Liver (tissue), 9 donors: ENCODE measurements at regions not wholly inside any gene's neighbourhood (a gene's known extent, or its start where the extent isn't known, plus 50 kb on each side); places are given as distances from the start of the nearest gene placed in this dataset. TPM values are rescaled to one million over a fixed set of nuclear protein-coding genes. Genes with fewer than 3 reads are reported as not detected.
A peak's percentile ranks its signal among the peaks of the same experiment; 100 is the strongest.

Experiments used
- DNase-seq: peaks from one replicate; pipeline ENCODE4 v3.0.0-alpha.2; 2017; ENCODE audit warnings: low spot score
- H3K27ac ChIP-seq, 2 donors: one replicate each; pipeline ENCODE4 v1.7.0; 2013; ENCODE audit warnings: inconsistent platforms in 2 of 2, low read length in 2 of 2, control low read depth in 1 of 2, low read depth in 1 of 2, mild to moderate bottlenecking in 1 of 2
- H3K27me3 ChIP-seq, 4 donors: one replicate each; pipeline versions ENCODE4 v1.6.1 to v1.7.0; 2013; ENCODE audit warnings: low read length in 3 of 4, inconsistent platforms in 1 of 4, mild to moderate bottlenecking in 1 of 4, moderate library complexity in 1 of 4; ENCODE audit not compliant: control insufficient read depth in 4 of 4, insufficient read depth in 4 of 4
- H3K36me3 ChIP-seq, 4 donors: one replicate each; pipeline versions ENCODE4 v1.6.1 to v1.7.0; 2013; ENCODE audit warnings: low read length in 3 of 4, mild to moderate bottlenecking in 3 of 4, low read depth in 1 of 4, moderate library complexity in 1 of 4; ENCODE audit not compliant: control insufficient read depth in 4 of 4, insufficient read depth in 3 of 4
- H3K4me1 ChIP-seq, 4 donors: one replicate each; pipeline versions ENCODE4 v1.6.1 to v1.7.0; 2013; ENCODE audit warnings: low read length in 3 of 4, mild to moderate bottlenecking in 3 of 4, moderate library complexity in 1 of 4; ENCODE audit not compliant: control insufficient read depth in 4 of 4, insufficient read depth in 4 of 4
- H3K4me3 ChIP-seq, 3 donors: one replicate each; pipeline versions ENCODE4 v1.6.1 to v1.7.0; 2013; ENCODE audit warnings: low read length in 3 of 3, control low read depth in 1 of 3, low read depth in 1 of 3, mild to moderate bottlenecking in 1 of 3
- H3K9ac ChIP-seq, 2 donors: one replicate each; pipeline ENCODE4 v1.7.0; 2013; ENCODE audit warnings: low read length in 2 of 2, mild to moderate bottlenecking in 2 of 2, moderate library complexity in 2 of 2, control low read depth in 1 of 2, low read depth in 1 of 2
- H3K9me3 ChIP-seq, 4 donors: one replicate each; pipeline versions ENCODE4 v1.6.1 to v1.7.0; 2013; ENCODE audit warnings: low read length in 3 of 4; ENCODE audit not compliant: control insufficient read depth in 4 of 4
- ATF3 ChIP-seq: IDR thresholded peaks from 2 replicates; pipeline ENCODE4 v1.6.1; 2016; ENCODE audit warnings: antibody characterized with exemption
- EGR1 ChIP-seq, 2 donors: IDR thresholded peaks; 2 replicates each; pipeline ENCODE4 v1.6.1; 2016 to 2018; ENCODE audit warnings: antibody characterized with exemption in 2 of 2, low read depth in 2 of 2
- FOXA1 ChIP-seq: IDR thresholded peaks from 2 replicates; pipeline ENCODE4 v1.6.1; 2016; ENCODE audit warnings: antibody characterized with exemption
- FOXA2 ChIP-seq: IDR thresholded peaks from 2 replicates; pipeline ENCODE4 v1.6.1; 2016; ENCODE audit warnings: antibody characterized with exemption
- GABPA ChIP-seq, 2 donors: IDR thresholded peaks in 1 of 2; conservative IDR thresholded peaks in 1 of 2; 2 replicates each; pipeline ENCODE4 v1.6.1; 2016; ENCODE audit warnings: antibody characterized with exemption in 2 of 2, mild to moderate bottlenecking in 1 of 2, moderate library complexity in 1 of 2
- HNF4A ChIP-seq, 2 donors: conservative IDR thresholded peaks; 2 replicates each; pipeline ENCODE4 v1.6.1; 2016; ENCODE audit warnings: antibody characterized with exemption in 2 of 2, mild to moderate bottlenecking in 2 of 2
- HNF4G ChIP-seq: IDR thresholded peaks from 2 replicates; pipeline ENCODE4 v1.6.1; 2016; ENCODE audit warnings: antibody characterized with exemption
- JUND ChIP-seq, 2 donors: IDR thresholded peaks; 2 replicates each; pipeline ENCODE4 v1.6.1; 2016; ENCODE audit warnings: antibody characterized with exemption in 2 of 2
- NR2F2 ChIP-seq: IDR thresholded peaks from 2 replicates; pipeline ENCODE4 v1.6.1; 2016; ENCODE audit warnings: antibody characterized with exemption
- RAD21 ChIP-seq, 2 donors: IDR thresholded peaks; 2 replicates each; pipeline ENCODE4 v1.6.1; 2016; ENCODE audit warnings: antibody characterized with exemption in 2 of 2, mild to moderate bottlenecking in 2 of 2
- REST ChIP-seq: IDR thresholded peaks from 2 replicates; pipeline ENCODE4 v1.6.1; 2016; ENCODE audit warnings: antibody characterized with exemption, mild to moderate bottlenecking
- RXRA ChIP-seq, 2 donors: IDR thresholded peaks; 2 replicates each; pipeline ENCODE4 v1.6.1; 2017 to 2018; ENCODE audit warnings: antibody characterized with exemption in 2 of 2, mild to moderate bottlenecking in 1 of 2
- SP1 ChIP-seq: IDR thresholded peaks from 2 replicates; pipeline ENCODE4 v1.6.1; 2018; ENCODE audit warnings: antibody characterized with exemption, mild to moderate bottlenecking
- TAF1 ChIP-seq: conservative IDR thresholded peaks from 2 replicates; pipeline ENCODE4 v1.6.1; 2016; ENCODE audit warnings: antibody characterized with exemption, mild to moderate bottlenecking
- YY1 ChIP-seq: IDR thresholded peaks from 2 replicates; pipeline ENCODE4 v1.6.1; 2016; ENCODE audit warnings: antibody characterized with exemption, mild to moderate bottlenecking
- ZBTB33 ChIP-seq: IDR thresholded peaks from 2 replicates; pipeline ENCODE4 v1.6.1; 2016; ENCODE audit warnings: antibody characterized with exemption
- WGBS: extraction: QIAGEN DNeasy Blood & Tissue Kit; methylation state at CpG from one replicate; pipeline ENCODE4 v1.1.7; 2013; 5-methylcytosine and 5-hydroxymethylcytosine counted together
- small RNA-seq: library from RNA; depleted of rRNA; stranded (forward); fragments of <200 nt; gene quantifications from one replicate; pipeline ENCODE3, GENCODE V24; 2014
- TF ChIP-seq, protein P1 (sequence below): fragments of 150-350 bp; IDR thresholded peaks from 2 replicates; pipeline ENCODE4 v1.5.1; 2017; ENCODE audit warnings: improper control_type of control experiment, low read depth, low read length; ENCODE audit not compliant: missing input control
- TF ChIP-seq, protein P2 (sequence below): IDR thresholded peaks from 2 replicates; pipeline ENCODE4 v1.6.1; 2016; ENCODE audit warnings: antibody characterized with exemption
- donor health status: healthy.
- donor health status: healthy.
- donor health status: healthy.
- donor health status: healthy.
- donor health status: healthy.

GRCh38 chr2:64404002-64404731, 49.8 kb upstream of the LGALSL start:
- H3K4me3 ChIP-seq = peak overlapping the region in 1 of 3 donors; percentile 2
- H3K27ac ChIP-seq = peak overlapping the region; percentile 74 to 76
- peaks cover 23 to 39% (median 36%) of the 10 kb centered on the region in 4 donors for H3K4me1 ChIP-seq
- no peaks in the 10 kb centered on the region for H3K36me3 ChIP-seq
- no peaks in the 10 kb centered on the region for H3K27me3 ChIP-seq
- peak overlapping the region in 1 of 2 donors; percentile 38 for H3K9ac ChIP-seq
- H3K9me3 ChIP-seq = no peaks in the 10 kb centered on the region
- 5% methylated on average over 9 of the region's 9 CpGs for WGBS
- no peak for TF ChIP-seq FOXA2
- TF ChIP-seq ZBTB33 = no peak
- TF ChIP-seq TAF1 = peak; percentile 42
- TF ChIP-seq HNF4A (conservative IDR thresholded peaks at IDR 0.05) = peak; percentile 65 to 73
- TF ChIP-seq RAD21 (IDR thresholded peaks at IDR 0.05) = peak; percentile 47 to 65
- TF ChIP-seq REST = peak; percentile 76
- TF ChIP-seq RXRA (IDR thresholded peaks at IDR 0.05) = peak; percentile 87 to 88
- TF ChIP-seq EGR1 (IDR thresholded peaks at IDR 0.05; ENCODE audit: low read depth in 2 of 2) = peak; percentile 60 to 86
- TF ChIP-seq, protein P1, sequence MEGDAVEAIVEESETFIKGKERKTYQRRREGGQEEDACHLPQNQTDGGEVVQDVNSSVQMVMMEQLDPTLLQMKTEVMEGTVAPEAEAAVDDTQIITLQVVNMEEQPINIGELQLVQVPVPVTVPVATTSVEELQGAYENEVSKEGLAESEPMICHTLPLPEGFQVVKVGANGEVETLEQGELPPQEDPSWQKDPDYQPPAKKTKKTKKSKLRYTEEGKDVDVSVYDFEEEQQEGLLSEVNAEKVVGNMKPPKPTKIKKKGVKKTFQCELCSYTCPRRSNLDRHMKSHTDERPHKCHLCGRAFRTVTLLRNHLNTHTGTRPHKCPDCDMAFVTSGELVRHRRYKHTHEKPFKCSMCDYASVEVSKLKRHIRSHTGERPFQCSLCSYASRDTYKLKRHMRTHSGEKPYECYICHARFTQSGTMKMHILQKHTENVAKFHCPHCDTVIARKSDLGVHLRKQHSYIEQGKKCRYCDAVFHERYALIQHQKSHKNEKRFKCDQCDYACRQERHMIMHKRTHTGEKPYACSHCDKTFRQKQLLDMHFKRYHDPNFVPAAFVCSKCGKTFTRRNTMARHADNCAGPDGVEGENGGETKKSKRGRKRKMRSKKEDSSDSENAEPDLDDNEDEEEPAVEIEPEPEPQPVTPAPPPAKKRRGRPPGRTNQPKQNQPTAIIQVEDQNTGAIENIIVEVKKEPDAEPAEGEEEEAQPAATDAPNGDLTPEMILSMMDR = no peak
- TF ChIP-seq SP1 = peak; percentile 90
- TF ChIP-seq YY1 = peak; percentile 75
- TF ChIP-seq JUND (IDR thresholded peaks at IDR 0.05) = peak; percentile 66 to 70
- TF ChIP-seq ATF3 = peak; percentile 36
- peak; percentile 77 for TF ChIP-seq FOXA1
- TF ChIP-seq HNF4G = peak; percentile 61
- peak; percentile 63 to 82 for TF ChIP-seq GABPA (IDR thresholded peaks at IDR 0.05 in 1 of 2, conservative IDR thresholded peaks at IDR 0.05 in 1 of 2)
- peak; percentile 100 for TF ChIP-seq NR2F2
- TF ChIP-seq, protein P2, sequence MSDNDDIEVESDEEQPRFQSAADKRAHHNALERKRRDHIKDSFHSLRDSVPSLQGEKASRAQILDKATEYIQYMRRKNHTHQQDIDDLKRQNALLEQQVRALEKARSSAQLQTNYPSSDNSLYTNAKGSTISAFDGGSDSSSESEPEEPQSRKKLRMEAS = peak; percentile 95
- peak; percentile 69 for DNase-seq

Small RNAs in the stretch of these regions (small RNA-seq; reads per million reads assigned to genes)
- not detected for gene AC012368.3
- 0.09 reads per million for gene MIR4433B
